Vagina (tissue), 2 donors: ENCODE measurements at regions not wholly inside any gene's neighbourhood (a gene's known extent, or its start where the extent isn't known, plus 50 kb on each side); places are given as distances from the start of the nearest gene placed in this dataset.

Source experiments
- CTCF ChIP-seq, 3 experiments: fragments of 450-650 bp in 2 of 3; fragments of 200-600 bp in 1 of 3; sonication (generic) in 1 of 3; IDR thresholded peaks; one replicate each; pipeline ENCODE4 v1.5.1; 2017 to 2019; ENCODE audit warnings: antibody characterized with exemption in 3 of 3, mild to moderate bottlenecking in 2 of 3, moderate library complexity in 2 of 3
- POLR2AphosphoS5 ChIP-seq, 2 donors: sonication (generic); formaldehyde crosslinking; IDR thresholded peaks; one replicate each; pipeline ENCODE4 v1.9.0; 2017; ENCODE audit warnings: antibody characterized with exemption in 2 of 2, mild to moderate bottlenecking in 2 of 2, low read depth in 1 of 2; ENCODE audit not compliant: insufficient read depth in 1 of 2

DNA sequence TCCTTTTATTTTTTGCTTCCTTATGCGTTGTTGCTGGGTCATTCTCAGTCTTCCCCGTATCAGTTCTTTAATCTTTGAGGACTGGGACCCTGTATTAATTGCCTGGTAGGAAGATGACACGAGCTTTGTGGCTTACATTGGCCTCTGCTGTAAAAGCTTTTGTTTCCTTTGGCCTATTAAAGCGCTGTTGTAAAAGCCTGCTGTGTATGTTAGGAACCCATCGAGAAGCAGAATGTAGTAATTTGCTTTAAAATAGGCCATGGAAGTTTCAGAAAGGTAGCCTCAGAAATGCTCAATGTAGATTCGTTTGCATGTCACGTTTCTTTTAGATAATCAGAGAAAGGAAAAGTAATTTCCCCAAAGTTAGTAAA is 257.5 kb upstream of the STARD13 start:
- TF ChIP-seq CTCF (IDR thresholded peaks at IDR 0.05) (no peak), POLR2AphosphoS5 (IDR thresholded peaks at IDR 0.05; ENCODE audit: insufficient read depth in 1 of 2, low read depth in 1 of 2) (no peak)
